ENCODE measurements at regions not wholly inside any gene's neighbourhood (a gene's known extent, or its start where the extent isn't known, plus 50 kb on each side); places are given as distances from the start of the nearest gene placed in this dataset.
"Not testable (repeated sequence)": the region's sequence is repeated elsewhere in the genome, so short reads cannot be mapped to it uniquely, and the experiment has no call there.

GRCh38 chr9:135185060-135185459 is 97.6 kb downstream of the OLFM1 start:
- Mint-ChIP-seq H3K4me1 (no peaks in the 10 kb centered on the region), H3K27ac (no peak overlapping the region), H3K36me3 (no peaks in the 10 kb centered on the region), H3K4me3 (no peak overlapping the region), H3K9me3 (ENCODE audit: low read depth) (no peaks in the 10 kb centered on the region), H3K27me3 (no peaks in the 10 kb centered on the region)
- no peak for ATAC-seq
- CTCF ChIA-PET: no interaction called here
- no peak for DNase-seq

- no peak overlapping the region for H3K27ac Mint-ChIP-seq
- H3K36me3 Mint-ChIP-seq: no peaks in the 10 kb centered on the region
- no peaks in the 10 kb centered on the region for H3K27me3 Mint-ChIP-seq
- DNase-seq (no peak), ATAC-seq (no peak)
- no peaks in the 10 kb centered on the region for H3K4me1 Mint-ChIP-seq
- no peak overlapping the region for H3K4me3 Mint-ChIP-seq
- no peaks in the 10 kb centered on the region for H3K9me3 Mint-ChIP-seq (ENCODE audit: low read depth)
- CTCF ChIA-PET: no interaction called here
Measured at GRCh38 chr9:135186248-135187164, 99.0 kb downstream of the OLFM1 start.

- Mint-ChIP-seq H3K36me3 (no peaks in the 10 kb centered on the region), H3K4me1 (no peaks in the 10 kb centered on the region), H3K27ac (no peak overlapping the region), H3K9me3 (ENCODE audit: low read depth) (no peaks in the 10 kb centered on the region), H3K27me3 (no peaks in the 10 kb centered on the region), H3K4me3 (no peak overlapping the region)
- CTCF ChIA-PET: no interaction called here
- no peak for DNase-seq
- ATAC-seq: no peak
Measured at GRCh38 chr9:135187365-135187764, 99.9 kb downstream of the OLFM1 start.

GRCh38 chr9:135188681-135189151 is 101.2 kb downstream of the OLFM1 start:
- Mint-ChIP-seq H3K27me3 (no peaks in the 10 kb centered on the region), H3K36me3 (no peaks in the 10 kb centered on the region), H3K9me3 (ENCODE audit: low read depth) (no peaks in the 10 kb centered on the region), H3K27ac (no peak overlapping the region), H3K4me1 (no peaks in the 10 kb centered on the region), H3K4me3 (no peak overlapping the region)
- no peak for ATAC-seq
- CTCF ChIA-PET: no interaction called here
- DNase-seq: no peak

- no peak for ATAC-seq
- CTCF ChIA-PET: no interaction called here
- Mint-ChIP-seq H3K27me3 (no peaks in the 10 kb centered on the region), H3K4me3 (no peak overlapping the region), H3K36me3 (no peaks in the 10 kb centered on the region), H3K9me3 (ENCODE audit: low read depth) (no peaks in the 10 kb centered on the region), H3K27ac (no peak overlapping the region), H3K4me1 (no peaks in the 10 kb centered on the region)
- DNase-seq: no peak
Measured at GRCh38 chr9:135189497-135189896, 102.0 kb downstream of the OLFM1 start.

- ATAC-seq (no peak), DNase-seq (no peak)
- Mint-ChIP-seq H3K4me3 (no peak overlapping the region), H3K27me3 (no peaks in the 10 kb centered on the region), H3K36me3 (no peaks in the 10 kb centered on the region), H3K27ac (no peak overlapping the region), H3K4me1 (no peaks in the 10 kb centered on the region), H3K9me3 (ENCODE audit: low read depth) (no peaks in the 10 kb centered on the region)
- CTCF ChIA-PET: no interaction called here
Measured at GRCh38 chr9:135190789-135191577, 103.5 kb downstream of the OLFM1 start.

- Mint-ChIP-seq H3K4me1 (no peaks in the 10 kb centered on the region), H3K9me3 (ENCODE audit: low read depth) (no peaks in the 10 kb centered on the region), H3K4me3 (no peak overlapping the region), H3K27me3 (no peaks in the 10 kb centered on the region), H3K27ac (no peak overlapping the region), H3K36me3 (no peaks in the 10 kb centered on the region)
- no peak for ATAC-seq
- DNase-seq: no peak
- CTCF ChIA-PET: no interaction called here
Measured at GRCh38 chr9:135192686-135193085, 105.2 kb downstream of the OLFM1 start.

GRCh38 chr9:135195975-135196374 is 108.5 kb downstream of the OLFM1 start:
- H3K4me1 Mint-ChIP-seq; H3K9me3 Mint-ChIP-seq (ENCODE audit: low read depth); CTCF ChIA-PET; H3K27me3 Mint-ChIP-seq; ATAC-seq; H3K36me3 Mint-ChIP-seq; DNase-seq; H3K27ac Mint-ChIP-seq; H3K4me3 Mint-ChIP-seq: not testable (repeated sequence)

GRCh38 chr9:135196474-135196873 is 109.0 kb downstream of the OLFM1 start:
- Mint-ChIP-seq H3K36me3 (no peaks in the 10 kb centered on the region), H3K27me3 (no peaks in the 10 kb centered on the region), H3K4me3 (no peak overlapping the region), H3K9me3 (ENCODE audit: low read depth) (no peaks in the 10 kb centered on the region), H3K27ac (no peak overlapping the region), H3K4me1 (no peaks in the 10 kb centered on the region)
- ATAC-seq (no peak), DNase-seq (no peak)
- CTCF ChIA-PET: no interaction called here

- Mint-ChIP-seq H3K4me3 (no peak overlapping the region), H3K27ac (no peak overlapping the region), H3K27me3 (no peaks in the 10 kb centered on the region), H3K9me3 (ENCODE audit: low read depth) (no peaks in the 10 kb centered on the region), H3K36me3 (no peaks in the 10 kb centered on the region), H3K4me1 (no peaks in the 10 kb centered on the region)
- DNase-seq (no peak), ATAC-seq (no peak)
- CTCF ChIA-PET: no interaction called here
Measured at GRCh38 chr9:135198144-135198543, 110.7 kb downstream of the OLFM1 start.

GRCh38 chr9:135198586-135199285 is 111.3 kb downstream of the OLFM1 start:
- Mint-ChIP-seq H3K4me1 (no peaks in the 10 kb centered on the region), H3K27me3 (no peaks in the 10 kb centered on the region), H3K27ac (no peak overlapping the region), H3K4me3 (no peak overlapping the region), H3K9me3 (ENCODE audit: low read depth) (no peaks in the 10 kb centered on the region), H3K36me3 (no peaks in the 10 kb centered on the region)
- DNase-seq (no peak), ATAC-seq (no peak)
- CTCF ChIA-PET: no interaction called here

- DNase-seq: no peak
- H3K4me1 Mint-ChIP-seq: no peaks in the 10 kb centered on the region
- H3K27me3 Mint-ChIP-seq: no peaks in the 10 kb centered on the region
- H3K4me3 Mint-ChIP-seq: no peak overlapping the region
- CTCF ChIA-PET: no interaction called here
- no peaks in the 10 kb centered on the region for H3K9me3 Mint-ChIP-seq (ENCODE audit: low read depth)
- no peak for ATAC-seq
- H3K36me3 Mint-ChIP-seq: no peaks in the 10 kb centered on the region
- H3K27ac Mint-ChIP-seq: no peak overlapping the region
Measured at GRCh38 chr9:135199489-135199888, 112.0 kb downstream of the OLFM1 start.

- Mint-ChIP-seq H3K36me3 (no peaks in the 10 kb centered on the region), H3K27me3 (no peaks in the 10 kb centered on the region), H3K9me3 (ENCODE audit: low read depth) (no peaks in the 10 kb centered on the region), H3K4me3 (no peak overlapping the region), H3K27ac (no peak overlapping the region), H3K4me1 (no peaks in the 10 kb centered on the region)
- CTCF ChIA-PET: no interaction called here
- DNase-seq (no peak), ATAC-seq (no peak)
Measured at GRCh38 chr9:135201711-135202110, 114.2 kb downstream of the OLFM1 start.
